ENCODE measurements at regions not wholly inside any gene's neighbourhood (a gene's known extent, or its start where the extent isn't known, plus 50 kb on each side); places are given as distances from the start of the nearest gene placed in this dataset.

GRCh38 chr5:1723476-1723875 is 76.2 kb downstream of the MRPL36 start:
- TF ChIP-seq CTCF (IDR thresholded peaks at IDR 0.05): no peak
- TF ChIP-seq POLR2A (IDR thresholded peaks at IDR 0.05): no peak

Data from adrenal gland (tissue), 5 donors.